ENCODE measurements at regions not wholly inside any gene's neighbourhood (a gene's known extent, or its start where the extent isn't known, plus 50 kb on each side); places are given as distances from the start of the nearest gene placed in this dataset.
"Not testable (repeated sequence)": the region's sequence is repeated elsewhere in the genome, so short reads cannot be mapped to it uniquely, and the experiment has no call there.

DNA sequence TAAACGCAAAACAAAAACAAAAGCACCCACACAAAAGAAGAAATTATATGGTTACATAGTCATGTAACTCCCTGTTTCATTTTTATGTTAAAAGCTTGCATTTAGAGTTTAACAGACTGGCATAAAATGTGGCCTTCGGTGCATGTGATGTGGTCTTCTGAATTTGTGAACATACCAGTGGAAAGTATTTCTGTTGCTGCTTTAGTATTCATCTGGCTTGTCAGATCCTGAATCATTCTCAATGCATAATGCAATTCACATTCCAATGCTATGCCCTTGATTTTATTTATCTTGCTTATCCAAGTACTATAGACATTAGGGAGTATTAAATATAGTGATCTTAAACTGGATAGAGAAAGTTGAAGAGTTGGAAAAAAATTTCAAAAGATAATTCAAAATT is 740.2 kb upstream of the ZNF608 start:
- DNase-seq (ENCODE audit: low spot score): no peak
- H3K4me3 ChIP-seq (ENCODE audit: low read depth in 1 of 3, low read length in 3 of 3): no peak overlapping the region
- no peak overlapping the region for H3K27ac ChIP-seq (ENCODE audit: low read depth in 1 of 2, low read length in 2 of 2)
- no peaks in the 10 kb centered on the region for H3K36me3 ChIP-seq (ENCODE audit: control insufficient read depth in 4 of 4, insufficient read depth in 3 of 4, low read depth in 1 of 4, low read length in 3 of 4)
- WGBS: 89% methylated on average over 2 of the region's 2 CpGs
- H3K9ac ChIP-seq (ENCODE audit: low read depth in 1 of 2, low read length in 2 of 2): no peak overlapping the region
- H3K27me3 ChIP-seq (ENCODE audit: control insufficient read depth in 4 of 4, insufficient read depth in 4 of 4, low read length in 3 of 4): no peaks in the 10 kb centered on the region
- TF ChIP-seq HNF4G (IDR thresholded peaks at IDR 0.05): no peak
- TF ChIP-seq ZBTB33 (IDR thresholded peaks at IDR 0.05): no peak
- no peak for TF ChIP-seq SP1 (IDR thresholded peaks at IDR 0.05)
- no peak for TF ChIP-seq CTCF (IDR thresholded peaks at IDR 0.05; ENCODE audit: low read depth, low read length, missing input control)
- TF ChIP-seq, protein P1, sequence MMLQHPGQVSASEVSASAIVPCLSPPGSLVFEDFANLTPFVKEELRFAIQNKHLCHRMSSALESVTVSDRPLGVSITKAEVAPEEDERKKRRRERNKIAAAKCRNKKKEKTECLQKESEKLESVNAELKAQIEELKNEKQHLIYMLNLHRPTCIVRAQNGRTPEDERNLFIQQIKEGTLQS (IDR thresholded peaks at IDR 0.05): no peak
- no peak for TF ChIP-seq HNF4A (conservative IDR thresholded peaks at IDR 0.05)
- no peak for TF ChIP-seq RXRA (IDR thresholded peaks at IDR 0.05)
- TF ChIP-seq FOXA1 (IDR thresholded peaks at IDR 0.05): no peak
- no peak for TF ChIP-seq TAF1 (conservative IDR thresholded peaks at IDR 0.05)
- no peak for TF ChIP-seq NR2F2 (IDR thresholded peaks at IDR 0.05)
- TF ChIP-seq RAD21 (IDR thresholded peaks at IDR 0.05): no peak
- H3K9me3 ChIP-seq (ENCODE audit: control insufficient read depth in 4 of 4, low read length in 3 of 4): no peaks in the 10 kb centered on the region
- H3K4me1 ChIP-seq (ENCODE audit: control insufficient read depth in 4 of 4, insufficient read depth in 4 of 4, low read length in 3 of 4): no peaks in the 10 kb centered on the region

DNA sequence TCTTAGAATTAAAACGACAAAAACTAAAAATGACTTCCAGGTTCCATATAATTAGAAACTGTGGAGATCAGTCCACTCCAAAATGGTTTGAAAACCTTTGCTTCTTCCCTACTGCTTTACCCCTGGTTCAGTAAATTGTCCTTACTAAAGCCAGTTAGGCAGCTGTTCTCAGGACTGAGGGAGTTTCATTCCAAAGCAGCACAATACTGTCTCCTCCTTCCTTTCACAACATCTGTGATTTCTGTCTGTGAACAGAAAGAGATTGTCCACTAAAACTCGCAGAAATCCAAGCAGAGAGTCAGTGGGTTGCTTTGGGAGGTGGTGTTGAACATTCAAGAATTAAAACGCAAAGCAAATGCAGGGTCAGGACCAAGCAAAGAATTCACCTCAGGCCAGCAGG is 740.8 kb upstream of the ZNF608 start:
- Histone ChIP-seq H3K9ac (ENCODE audit: low read depth in 1 of 2, low read length in 2 of 2) (no peak overlapping the region), H3K27me3 (ENCODE audit: control insufficient read depth in 4 of 4, insufficient read depth in 4 of 4, low read length in 3 of 4) (no peaks in the 10 kb centered on the region), H3K36me3 (ENCODE audit: control insufficient read depth in 4 of 4, insufficient read depth in 3 of 4, low read depth in 1 of 4, low read length in 3 of 4) (no peaks in the 10 kb centered on the region), H3K9me3 (ENCODE audit: control insufficient read depth in 4 of 4, low read length in 3 of 4) (no peaks in the 10 kb centered on the region), H3K27ac (ENCODE audit: low read depth in 1 of 2, low read length in 2 of 2) (no peak overlapping the region), H3K4me1 (ENCODE audit: control insufficient read depth in 4 of 4, insufficient read depth in 4 of 4, low read length in 3 of 4) (no peaks in the 10 kb centered on the region), H3K4me3 (ENCODE audit: low read depth in 1 of 3, low read length in 3 of 3) (no peak overlapping the region)
- TF ChIP-seq YY1 (IDR thresholded peaks at IDR 0.05) (no peak), RXRA (IDR thresholded peaks at IDR 0.05) (no peak), JUND (IDR thresholded peaks at IDR 0.05) (no peak), EGR1 (IDR thresholded peaks at IDR 0.05; ENCODE audit: low read depth in 2 of 2) (no peak), FOXA2 (IDR thresholded peaks at IDR 0.05) (no peak), HNF4A (conservative IDR thresholded peaks at IDR 0.05) (no peak), SP1 (IDR thresholded peaks at IDR 0.05) (no peak), ZBTB33 (IDR thresholded peaks at IDR 0.05) (no peak), CTCF (IDR thresholded peaks at IDR 0.05; ENCODE audit: low read depth, low read length, missing input control) (no peak), GABPA (IDR thresholded peaks at IDR 0.05 in 1 of 2, conservative IDR thresholded peaks at IDR 0.05 in 1 of 2) (no peak), NR2F2 (IDR thresholded peaks at IDR 0.05) (no peak)
- TF ChIP-seq, protein P1 (IDR thresholded peaks at IDR 0.05): no peak
- DNase-seq (ENCODE audit: low spot score): no peak
- WGBS: 79% methylated on average over 3 of the region's 3 CpGs

GRCh38 chr5:125487652-125488051 is 741.2 kb upstream of the ZNF608 start:
- H3K27ac ChIP-seq (ENCODE audit: low read depth in 1 of 2, low read length in 2 of 2); H3K9me3 ChIP-seq (ENCODE audit: control insufficient read depth in 4 of 4, low read length in 3 of 4); H3K9ac ChIP-seq (ENCODE audit: low read depth in 1 of 2, low read length in 2 of 2); H3K27me3 ChIP-seq (ENCODE audit: control insufficient read depth in 4 of 4, insufficient read depth in 4 of 4, low read length in 3 of 4); H3K4me1 ChIP-seq (ENCODE audit: control insufficient read depth in 4 of 4, insufficient read depth in 4 of 4, low read length in 3 of 4); H3K36me3 ChIP-seq (ENCODE audit: control insufficient read depth in 4 of 4, insufficient read depth in 3 of 4, low read depth in 1 of 4, low read length in 3 of 4); DNase-seq (ENCODE audit: low spot score); H3K4me3 ChIP-seq (ENCODE audit: low read depth in 1 of 3, low read length in 3 of 3): not testable (repeated sequence)
- WGBS: 85% methylated on average over 4 of the region's 4 CpGs

Data from liver (tissue), 8 donors.